M059J (cell line): ENCODE measurements at regions not wholly inside any gene's neighbourhood (a gene's known extent, or its start where the extent isn't known, plus 50 kb on each side); places are given as distances from the start of the nearest gene placed in this dataset.
A peak's percentile ranks its signal among the peaks of the same experiment; 100 is the strongest.

Source experiments
- DNase-seq: peaks from one replicate; pipeline ENCODE4 v3.0.0-alpha.2; 2012; ENCODE audit warnings: low read depth

GRCh38 chr2:45275242-45275805 is 266.1 kb upstream of the SIX2 start:
- peak; percentile 90 for DNase-seq

- no peak for DNase-seq
These were observed 265.1 kb upstream of the SIX2 start for GRCh38 chr2:45274250-45274926.

GRCh38 chr2:45273412-45274249 is 264.4 kb upstream of the SIX2 start:
- DNase-seq, result no peak

GRCh38 chr2:45272549-45273265 is 263.5 kb upstream of the SIX2 start:
- DNase-seq, result no peak

- peak; percentile 63 for DNase-seq
These were observed 260.0 kb upstream of the SIX2 start for GRCh38 chr2:45269149-45269793.

GRCh38 chr2:45268631-45269030 is 259.4 kb upstream of the SIX2 start:
- DNase-seq, result no peak

- DNase-seq, result no peak
These were observed 258.0 kb upstream of the SIX2 start for GRCh38 chr2:45267062-45267792.

GRCh38 chr2:45265336-45265735 is 256.1 kb upstream of the SIX2 start:
- no peak for DNase-seq

- peak; percentile 62 for DNase-seq
These were observed 255.3 kb upstream of the SIX2 start for GRCh38 chr2:45264227-45265225.

- peak; percentile 84 for DNase-seq
These were observed 253.9 kb upstream of the SIX2 start for GRCh38 chr2:45263147-45263546.

GRCh38 chr2:45261746-45262145 is 252.5 kb upstream of the SIX2 start:
- no peak for DNase-seq

GRCh38 chr2:45260946-45261345 is 251.7 kb upstream of the SIX2 start:
- no peak for DNase-seq

GRCh38 chr2:45259547-45260160 is 250.4 kb upstream of the SIX2 start:
- peak; percentile 46 for DNase-seq

- no peak for DNase-seq
These were observed 249.9 kb upstream of the SIX2 start for GRCh38 chr2:45259138-45259537.

- no peak for DNase-seq
These were observed 249.1 kb upstream of the SIX2 start for GRCh38 chr2:45258311-45258710.

- DNase-seq, result no peak
These were observed 248.6 kb upstream of the SIX2 start for GRCh38 chr2:45257820-45258219.

- DNase-seq, result no peak
These were observed 247.8 kb upstream of the SIX2 start for GRCh38 chr2:45256867-45257641.

GRCh38 chr2:45256173-45256866 is 247.1 kb upstream of the SIX2 start:
- no peak for DNase-seq
